GM13977 (cell line): ENCODE measurements at regions not wholly inside any gene's neighbourhood (a gene's known extent, or its start where the extent isn't known, plus 50 kb on each side); places are given as distances from the start of the nearest gene placed in this dataset.

Experiments used
- DNase-seq: peaks from one replicate; pipeline ENCODE4 v3.0.0; 2012; ENCODE audit warnings: low spot score
- CTCF ChIP-seq: IDR thresholded peaks from 2 replicates; pipeline ENCODE4 v1.5.1; 2012; ENCODE audit warnings: mild to moderate bottlenecking, control low read depth; ENCODE audit not compliant: insufficient read depth; ENCODE audit errors: extremely low read depth, missing control alignments
- in situ Hi-C: fragments of 300-500 bp; cut with MboI; formaldehyde crosslinking; loops from one replicate; pipeline ENCODE4 v1.12.0; 2022; ENCODE audit warnings: low sequenced_read_pairs, low pct_unique_long_range_greater_than_20kb, mixed read lengths, inconsistent platforms; ENCODE audit not compliant: unreplicated experiment

DNA sequence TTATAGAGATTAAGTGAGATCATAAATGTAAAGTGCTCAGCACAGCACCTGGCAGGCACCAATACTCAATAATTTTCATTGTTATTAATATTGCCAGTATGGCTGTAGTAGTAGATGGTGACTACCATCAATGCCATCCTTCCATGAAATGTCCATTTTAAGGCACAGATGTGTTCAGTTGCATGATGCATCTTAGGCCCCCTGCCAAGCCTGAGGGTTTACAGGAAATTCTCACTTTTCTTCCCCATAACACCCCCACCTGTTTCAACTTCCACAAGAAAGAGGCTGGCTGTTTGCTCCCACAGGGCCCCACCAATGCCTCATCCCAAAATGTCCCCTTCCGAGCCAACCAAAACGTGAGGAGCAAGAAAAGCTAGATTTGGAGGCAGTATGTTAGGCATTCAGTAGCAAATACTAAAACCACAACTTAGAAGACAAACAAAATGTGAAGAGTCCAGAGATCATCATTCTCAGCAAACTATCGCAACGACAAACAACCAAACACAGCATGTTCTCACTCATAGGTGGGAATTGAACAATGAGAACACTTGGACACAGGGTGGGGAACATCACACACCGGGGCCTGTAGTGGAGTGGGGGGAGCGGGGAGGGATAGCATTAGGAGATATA is 110.6 kb upstream of the NHSL1 start:
- no peak for TF ChIP-seq CTCF
- in situ Hi-C loops = no loop called here
- DNase-seq = no peak

DNA sequence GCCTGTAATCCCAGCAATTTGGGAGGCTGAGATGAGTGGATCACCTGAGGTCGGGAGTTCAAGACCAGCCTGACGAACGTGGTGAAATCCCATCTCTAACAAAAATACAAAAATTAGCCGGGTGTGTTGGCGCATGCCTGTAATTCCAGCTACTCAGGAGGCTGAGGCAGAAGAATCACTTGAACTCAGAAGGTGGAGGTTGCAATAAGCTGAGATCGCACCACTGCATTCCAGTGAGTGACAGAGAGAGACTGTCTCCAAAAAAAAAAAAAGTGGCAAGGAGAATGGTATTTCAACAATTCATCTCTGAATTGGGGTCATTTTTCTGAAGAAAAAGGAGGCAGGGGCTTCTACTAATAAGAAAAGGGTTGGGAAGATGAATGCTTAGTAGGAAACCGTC is 111.5 kb upstream of the NHSL1 start:
- in situ Hi-C loops = no loop called here
- no peak for DNase-seq
- TF ChIP-seq CTCF = no peak

- no peak for TF ChIP-seq CTCF
- no peak for DNase-seq
- in situ Hi-C loops = no loop called here
These were observed 114.9 kb upstream of the NHSL1 start for GRCh38 chr6:138614151-138614550.

DNA sequence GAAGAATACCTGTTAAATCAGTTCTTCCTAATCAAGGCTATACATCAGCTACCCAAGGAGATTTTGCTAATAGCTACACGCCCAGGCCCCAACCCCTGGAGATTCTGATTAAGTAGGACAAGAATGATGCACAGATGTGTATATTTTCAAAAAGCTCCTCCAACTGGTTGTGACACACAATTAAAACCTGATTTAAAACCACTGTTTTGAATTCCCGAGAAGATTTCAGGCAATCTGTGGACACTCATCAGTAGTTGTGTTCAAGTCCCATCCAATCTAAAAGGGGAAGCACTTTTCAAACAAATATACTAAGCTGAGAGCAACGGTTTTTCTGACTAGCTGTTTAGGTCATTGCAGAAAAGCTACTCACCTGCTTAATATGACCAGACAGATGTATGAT is 118.9 kb upstream of the NHSL1 start:
- no peak for TF ChIP-seq CTCF
- no peak for DNase-seq
- in situ Hi-C loops = no loop called here

DNA sequence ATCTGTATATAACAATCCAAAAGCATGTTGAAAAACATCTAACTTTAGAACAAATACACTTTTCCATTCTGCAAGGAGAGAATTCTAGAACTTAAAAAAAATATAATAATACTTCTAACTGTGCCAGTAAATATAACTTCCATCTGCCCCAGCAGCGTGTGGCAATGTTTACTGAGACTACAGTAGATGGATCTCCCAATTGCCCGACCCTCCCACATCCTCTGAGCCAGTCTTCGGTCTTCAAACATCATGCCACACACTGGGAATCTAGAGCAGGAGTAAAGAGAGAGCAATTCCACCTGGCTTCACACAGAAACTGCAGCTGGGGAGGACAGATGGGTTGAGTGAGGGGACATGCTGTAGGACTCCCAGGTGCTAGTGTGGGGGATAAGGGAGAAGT is 121.3 kb upstream of the NHSL1 start:
- no peak for DNase-seq
- in situ Hi-C loops = no loop called here
- no peak for TF ChIP-seq CTCF

- no peak for DNase-seq
- TF ChIP-seq CTCF = no peak
- in situ Hi-C loops = no loop called here
These were observed 123.7 kb upstream of the NHSL1 start for GRCh38 chr6:138622967-138623366.

DNA sequence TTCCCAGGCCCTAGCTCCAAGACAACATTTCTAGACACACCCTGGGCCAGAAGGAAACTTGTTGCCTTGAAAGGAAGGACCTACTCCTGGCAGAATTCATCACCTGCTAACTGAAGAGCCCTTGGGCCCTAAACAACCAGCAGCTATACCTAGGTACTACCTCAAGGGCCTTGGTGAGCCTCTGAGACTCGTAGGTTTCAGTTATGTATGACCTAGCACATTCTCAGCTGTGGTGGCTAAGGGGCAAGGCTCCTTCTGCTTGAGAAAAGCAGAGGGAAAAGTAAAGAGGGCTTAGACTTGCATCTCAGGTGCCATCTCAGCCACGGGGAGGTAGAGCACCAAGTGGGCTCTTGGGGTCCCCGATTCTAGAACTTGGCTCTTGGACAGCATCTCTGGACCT is 132.3 kb upstream of the NHSL1 start:
- TF ChIP-seq CTCF = no peak
- no peak for DNase-seq
- in situ Hi-C loops = no loop called here
